ENCODE measurements at regions not wholly inside any gene's neighbourhood (a gene's known extent, or its start where the extent isn't known, plus 50 kb on each side); places are given as distances from the start of the nearest gene placed in this dataset.

DNA sequence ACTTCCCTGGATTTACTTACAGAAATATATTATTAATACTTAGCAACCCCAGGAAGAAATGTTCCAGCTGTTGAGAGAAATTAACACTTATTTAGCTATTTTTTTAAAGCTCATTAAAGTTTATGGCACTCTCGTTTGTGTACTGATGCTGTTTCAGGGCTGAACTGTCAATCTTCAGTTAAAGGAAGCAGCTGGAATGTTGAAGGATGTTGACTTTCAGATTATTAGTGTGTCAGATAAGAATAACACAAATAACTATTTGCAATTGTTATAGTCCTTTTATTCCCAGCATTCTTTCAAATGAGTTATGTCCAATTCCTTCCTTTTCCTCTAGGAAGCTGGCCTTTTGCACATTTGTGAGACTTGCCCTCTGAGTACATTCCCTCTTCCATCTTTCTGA lies 278.2 kb upstream of the RAG2 start:
- H3K27ac ChIP-seq = no peak overlapping the region
- no peaks in the 10 kb centered on the region for H3K4me1 ChIP-seq
- DNase-seq = no peak
- no peaks in the 10 kb centered on the region for H3K9me3 ChIP-seq
- H3K27me3 ChIP-seq = no peaks in the 10 kb centered on the region
- ATAC-seq = no peak
- H3K4me3 ChIP-seq = no peak overlapping the region
- TF ChIP-seq, protein P1, sequence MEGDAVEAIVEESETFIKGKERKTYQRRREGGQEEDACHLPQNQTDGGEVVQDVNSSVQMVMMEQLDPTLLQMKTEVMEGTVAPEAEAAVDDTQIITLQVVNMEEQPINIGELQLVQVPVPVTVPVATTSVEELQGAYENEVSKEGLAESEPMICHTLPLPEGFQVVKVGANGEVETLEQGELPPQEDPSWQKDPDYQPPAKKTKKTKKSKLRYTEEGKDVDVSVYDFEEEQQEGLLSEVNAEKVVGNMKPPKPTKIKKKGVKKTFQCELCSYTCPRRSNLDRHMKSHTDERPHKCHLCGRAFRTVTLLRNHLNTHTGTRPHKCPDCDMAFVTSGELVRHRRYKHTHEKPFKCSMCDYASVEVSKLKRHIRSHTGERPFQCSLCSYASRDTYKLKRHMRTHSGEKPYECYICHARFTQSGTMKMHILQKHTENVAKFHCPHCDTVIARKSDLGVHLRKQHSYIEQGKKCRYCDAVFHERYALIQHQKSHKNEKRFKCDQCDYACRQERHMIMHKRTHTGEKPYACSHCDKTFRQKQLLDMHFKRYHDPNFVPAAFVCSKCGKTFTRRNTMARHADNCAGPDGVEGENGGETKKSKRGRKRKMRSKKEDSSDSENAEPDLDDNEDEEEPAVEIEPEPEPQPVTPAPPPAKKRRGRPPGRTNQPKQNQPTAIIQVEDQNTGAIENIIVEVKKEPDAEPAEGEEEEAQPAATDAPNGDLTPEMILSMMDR (IDR thresholded peaks at IDR 0.05) = no peak
- intact Hi-C loops (cut with DNase I) = no loop called here
- no peaks in the 10 kb centered on the region for H3K36me3 ChIP-seq
- 24 to 31% methylated on average over 1 of the region's 1 CpG for WGBS, 2 donors

DNA sequence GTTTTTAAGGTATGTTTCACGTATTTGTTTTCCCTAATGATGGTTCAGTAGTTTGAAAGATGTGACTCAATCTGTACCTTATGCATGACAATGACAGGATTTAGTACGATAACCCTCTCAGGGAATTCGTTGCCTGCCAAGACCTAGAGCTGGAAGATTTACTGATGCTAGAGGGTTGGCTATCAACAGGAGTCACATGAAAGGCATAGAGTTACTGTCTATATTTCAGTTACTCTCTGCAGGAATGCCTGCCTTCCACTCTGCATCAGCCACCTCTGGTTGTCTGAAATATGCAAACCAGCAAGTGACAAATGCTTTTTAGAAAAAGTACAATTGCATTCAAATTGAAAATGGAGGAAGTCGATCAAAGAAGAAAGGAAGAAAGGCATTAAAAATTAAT lies 276.3 kb upstream of the RAG2 start:
- intact Hi-C loops (cut with DNase I) = no loop called here
- Histone ChIP-seq H3K4me3 (no peak overlapping the region), H3K27me3 (no peaks in the 10 kb centered on the region), H3K27ac (no peak overlapping the region), H3K4me1 (no peaks in the 10 kb centered on the region), H3K9me3 (no peaks in the 10 kb centered on the region), H3K36me3 (no peaks in the 10 kb centered on the region)
- no peak for DNase-seq
- no peak for ATAC-seq
- 41 to 45% methylated on average over 4 of the region's 4 CpGs for WGBS, 2 donors
- TF ChIP-seq, protein P1 (IDR thresholded peaks at IDR 0.05) = no peak

DNA sequence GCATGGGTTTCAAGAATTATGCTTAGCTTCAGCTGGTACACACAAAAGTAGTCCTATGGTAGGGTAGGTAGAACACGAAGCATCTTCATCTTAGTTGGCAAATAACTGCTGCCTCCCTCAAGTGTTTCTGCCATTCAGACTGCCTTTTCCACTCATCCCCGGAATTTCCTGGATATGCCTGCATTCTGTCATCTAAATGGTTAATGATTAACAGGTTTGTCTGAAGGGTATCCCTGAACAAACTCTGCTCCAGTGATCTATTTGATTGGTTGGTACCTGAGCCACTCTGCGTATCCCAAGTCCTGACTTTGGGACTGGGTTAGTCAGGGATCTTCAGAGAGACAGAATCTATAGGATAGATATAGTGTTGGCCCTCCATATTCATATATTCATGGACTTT lies 272.3 kb upstream of the RAG2 start:
- 86 to 88% methylated on average over 3 of the region's 3 CpGs for WGBS, 2 donors
- DNase-seq = no peak
- Histone ChIP-seq H3K27ac (no peak overlapping the region), H3K36me3 (no peaks in the 10 kb centered on the region), H3K9me3 (no peaks in the 10 kb centered on the region), H3K27me3 (no peaks in the 10 kb centered on the region), H3K4me3 (no peak overlapping the region), H3K4me1 (no peaks in the 10 kb centered on the region)
- intact Hi-C loops (cut with DNase I) = no loop called here
- TF ChIP-seq, protein P1 (IDR thresholded peaks at IDR 0.05) = no peak
- no peak for ATAC-seq

DNA sequence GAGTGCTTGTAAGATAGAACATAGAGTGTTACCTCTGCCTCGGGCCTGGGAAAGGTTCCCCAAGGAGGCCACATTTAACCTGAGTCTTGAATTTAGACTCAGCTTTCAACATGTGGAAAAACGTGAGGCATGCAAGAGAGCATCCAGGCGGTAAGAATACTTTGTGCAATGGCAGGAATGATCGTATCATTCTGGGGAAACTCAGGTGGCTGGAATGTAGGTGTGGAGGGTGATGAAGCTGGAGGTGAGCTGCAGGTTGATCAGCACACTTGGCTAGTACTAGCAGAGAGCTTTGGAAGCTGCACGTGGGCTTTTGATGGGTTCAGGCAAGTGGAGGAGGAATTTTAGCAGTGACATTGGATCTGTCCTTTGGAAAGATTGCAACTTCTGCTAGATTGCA lies 270.3 kb upstream of the RAG2 start:
- Histone ChIP-seq H3K27me3 (no peaks in the 10 kb centered on the region), H3K27ac (no peak overlapping the region), H3K4me3 (no peak overlapping the region), H3K4me1 (no peaks in the 10 kb centered on the region), H3K36me3 (no peaks in the 10 kb centered on the region), H3K9me3 (no peaks in the 10 kb centered on the region)
- TF ChIP-seq, protein P1 (IDR thresholded peaks at IDR 0.05) = no peak
- ATAC-seq = no peak
- intact Hi-C loops (cut with DNase I) = no loop called here
- DNase-seq = no peak
- 82 to 85% methylated on average over 5 of the region's 5 CpGs for WGBS, 2 donors

DNA sequence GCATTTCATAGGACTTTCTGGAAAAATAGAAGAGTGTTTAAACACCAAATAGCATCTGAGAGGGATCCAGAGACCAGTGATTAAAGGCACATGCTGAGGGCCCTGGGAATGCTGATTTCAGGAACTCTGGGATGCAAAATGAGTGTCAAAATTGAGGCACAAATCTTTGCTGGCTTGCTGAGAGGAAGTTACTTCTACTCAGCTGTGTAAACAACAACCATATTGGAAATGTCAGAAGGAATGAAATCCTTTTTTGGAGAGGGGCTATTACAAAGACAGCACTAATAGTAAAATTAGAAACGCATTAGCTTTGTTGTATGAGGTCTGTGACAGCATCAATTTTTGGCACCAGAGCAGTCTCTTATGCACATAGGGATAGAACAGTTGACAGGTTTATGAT lies 267.8 kb upstream of the RAG2 start:
- H3K4me3 ChIP-seq = no peak overlapping the region
- intact Hi-C loops (cut with DNase I) = no loop called here
- WGBS, 2 donors = 63 to 69% methylated on average over 1 of the region's 1 CpG
- ATAC-seq = peak in 4 of 8 donors; percentile 38 to 61 (median 43)
- no peaks in the 10 kb centered on the region for H3K9me3 ChIP-seq
- TF ChIP-seq, protein P1 (IDR thresholded peaks at IDR 0.05) = no peak
- no peaks in the 10 kb centered on the region for H3K27me3 ChIP-seq
- no peaks in the 10 kb centered on the region for H3K4me1 ChIP-seq
- DNase-seq = no peak
- H3K27ac ChIP-seq = no peak overlapping the region
- H3K36me3 ChIP-seq = no peaks in the 10 kb centered on the region

All from heart right ventricle (tissue), 16 donors.